ENCODE measurements at regions not wholly inside any gene's neighbourhood (a gene's known extent, or its start where the extent isn't known, plus 50 kb on each side); places are given as distances from the start of the nearest gene placed in this dataset.

GRCh38 chr10:44477046-44477425 is 92.1 kb upstream of the CXCL12 start (continued):
- TF ChIP-seq ZNF318 (IDR thresholded peaks at IDR 0.05; ENCODE audit: borderline replicate concordance in 1 of 2, low read depth in 1 of 2) (no peak), RBM22 (IDR thresholded peaks at IDR 0.05; ENCODE audit: low read depth, low read length, poor library complexity, severe bottlenecking) (no peak)

All from K562 (cell line).